ENCODE measurements at regions not wholly inside any gene's neighbourhood (a gene's known extent, or its start where the extent isn't known, plus 50 kb on each side); places are given as distances from the start of the nearest gene placed in this dataset.

DNA sequence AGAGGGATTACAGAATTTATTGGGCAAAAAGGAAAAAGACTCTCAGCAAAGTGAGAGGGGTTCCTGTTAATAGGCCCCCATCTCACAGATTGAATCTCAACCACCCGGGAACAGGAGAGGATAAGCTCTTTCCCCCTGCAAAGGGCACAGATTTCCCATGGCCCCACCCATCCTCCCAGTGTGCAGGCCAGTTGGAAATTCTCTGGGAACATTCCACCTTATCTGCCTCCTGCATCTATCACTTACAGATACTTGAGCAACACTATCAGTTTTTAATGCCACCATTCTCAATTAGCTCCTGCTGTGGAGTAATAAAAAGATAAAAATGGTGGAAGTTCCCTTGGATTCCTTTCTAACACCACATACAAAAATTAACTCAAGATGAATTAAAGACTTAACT is 350.0 kb upstream of the BCHE start:
- H3K36me3 ChIP-seq (replicated peaks in 1 of 2; ENCODE audit: control insufficient read depth in 1 of 2, insufficient read depth in 2 of 2, low read length in 2 of 2): no peaks in the 10 kb centered on the region
- no peak for TF ChIP-seq CTCF (IDR thresholded peaks at IDR 0.05)
- no peak overlapping the region for H2AFZ ChIP-seq (ENCODE audit: insufficient read depth, low read depth, low read length, poor library complexity, severe bottlenecking)
- H3K4me2 ChIP-seq (replicated peaks; ENCODE audit: extremely low read depth, low read length, poor library complexity, severe bottlenecking): no peak overlapping the region
- H3K36me3 Mint-ChIP-seq: no peaks in the 10 kb centered on the region
- H3K9me3 ChIP-seq (replicated peaks in 1 of 2; ENCODE audit: control insufficient read depth in 1 of 2, insufficient read depth in 1 of 2, low read length in 2 of 2): no peaks in the 10 kb centered on the region
- DNase-seq: no peak
- 63% methylated on average over 1 of the region's 1 CpG for WGBS (ENCODE audit: insufficient coverage)
- H3K79me2 ChIP-seq (ENCODE audit: insufficient read depth, low read length): no peaks in the 10 kb centered on the region
- no peak overlapping the region for H3K4me3 Mint-ChIP-seq
- no peak overlapping the region for H3K9ac ChIP-seq (ENCODE audit: insufficient read depth, low read length, poor library complexity, severe bottlenecking)
- H3K4me1 Mint-ChIP-seq: no peaks in the 10 kb centered on the region
- H3K9me3 Mint-ChIP-seq: peaks cover 0 to 5% (median 0%) of the 10 kb centered on the region in 7 donors
- no peak overlapping the region for H3K27ac Mint-ChIP-seq
- H3K27me3 Mint-ChIP-seq (ENCODE audit: low read depth in 3 of 3): peaks cover 0 to 1% (median 0%) of the 10 kb centered on the region in 3 donors
- no peak overlapping the region for H3K4me3 ChIP-seq (replicated peaks in 1 of 3; ENCODE audit: low read depth in 2 of 3, low read length in 3 of 3)
- no peaks in the 10 kb centered on the region for H3K4me1 ChIP-seq (ENCODE audit: control insufficient read depth in 1 of 2, insufficient read depth in 2 of 2, low read length in 2 of 2)
- H4K20me1 ChIP-seq (ENCODE audit: insufficient read depth, low read length): no peaks in the 10 kb centered on the region
- intact Hi-C loops (cut with micrococcal nuclease): no loop called here
- no peak overlapping the region for H3K27ac ChIP-seq (ENCODE audit: low read depth in 1 of 2, low read length in 2 of 2)
- H3K27me3 ChIP-seq (ENCODE audit: control insufficient read depth in 2 of 2, insufficient read depth in 2 of 2, low read length in 2 of 2): no peaks in the 10 kb centered on the region

- Histone ChIP-seq H4K20me1 (ENCODE audit: insufficient read depth, low read length) (no peaks in the 10 kb centered on the region), H3K4me3 (replicated peaks in 1 of 3; ENCODE audit: low read depth in 2 of 3, low read length in 3 of 3) (no peak overlapping the region), H3K9me3 (replicated peaks in 1 of 2; ENCODE audit: control insufficient read depth in 1 of 2, insufficient read depth in 1 of 2, low read length in 2 of 2) (no peaks in the 10 kb centered on the region), H3K27ac (ENCODE audit: low read depth in 1 of 2, low read length in 2 of 2) (no peak overlapping the region), H3K79me2 (ENCODE audit: insufficient read depth, low read length) (no peaks in the 10 kb centered on the region), H3K4me2 (replicated peaks; ENCODE audit: extremely low read depth, low read length, poor library complexity, severe bottlenecking) (no peak overlapping the region), H3K27me3 (ENCODE audit: control insufficient read depth in 2 of 2, insufficient read depth in 2 of 2, low read length in 2 of 2) (no peaks in the 10 kb centered on the region), H3K36me3 (replicated peaks in 1 of 2; ENCODE audit: control insufficient read depth in 1 of 2, insufficient read depth in 2 of 2, low read length in 2 of 2) (no peaks in the 10 kb centered on the region), H3K4me1 (ENCODE audit: control insufficient read depth in 1 of 2, insufficient read depth in 2 of 2, low read length in 2 of 2) (no peaks in the 10 kb centered on the region), H3K9ac (ENCODE audit: insufficient read depth, low read length, poor library complexity, severe bottlenecking) (no peak overlapping the region), H2AFZ (ENCODE audit: insufficient read depth, low read depth, low read length, poor library complexity, severe bottlenecking) (no peak overlapping the region)
- H3K4me3 Mint-ChIP-seq: no peak overlapping the region
- DNase-seq: no peak
- H3K4me1 Mint-ChIP-seq: no peaks in the 10 kb centered on the region
- intact Hi-C loops (cut with micrococcal nuclease): no loop called here
- no peak for TF ChIP-seq CTCF (IDR thresholded peaks at IDR 0.05)
- no peak overlapping the region for H3K27ac Mint-ChIP-seq
- H3K9me3 Mint-ChIP-seq: peaks cover 0 to 5% (median 0%) of the 10 kb centered on the region in 7 donors
- H3K36me3 Mint-ChIP-seq: no peaks in the 10 kb centered on the region
- H3K27me3 Mint-ChIP-seq (ENCODE audit: low read depth in 3 of 3): peaks cover 0 to 1% (median 0%) of the 10 kb centered on the region in 3 donors
Observed at GRCh38 chr3:166186003-166186402, 348.8 kb upstream of the BCHE start.

All from CD14-positive monocyte (primary cell).